NOMO-1 treated with dmso at 0.1 percent for 144 hours (cell line): ENCODE measurements at regions not wholly inside any gene's neighbourhood (a gene's known extent, or its start where the extent isn't known, plus 50 kb on each side); places are given as distances from the start of the nearest gene placed in this dataset.

Source experiments
- DNase-seq: peaks from one replicate; lab custom pipeline; 2025; ENCODE audit not compliant: unreplicated experiment; lab: John Stamatoyannopoulos, UW

DNA sequence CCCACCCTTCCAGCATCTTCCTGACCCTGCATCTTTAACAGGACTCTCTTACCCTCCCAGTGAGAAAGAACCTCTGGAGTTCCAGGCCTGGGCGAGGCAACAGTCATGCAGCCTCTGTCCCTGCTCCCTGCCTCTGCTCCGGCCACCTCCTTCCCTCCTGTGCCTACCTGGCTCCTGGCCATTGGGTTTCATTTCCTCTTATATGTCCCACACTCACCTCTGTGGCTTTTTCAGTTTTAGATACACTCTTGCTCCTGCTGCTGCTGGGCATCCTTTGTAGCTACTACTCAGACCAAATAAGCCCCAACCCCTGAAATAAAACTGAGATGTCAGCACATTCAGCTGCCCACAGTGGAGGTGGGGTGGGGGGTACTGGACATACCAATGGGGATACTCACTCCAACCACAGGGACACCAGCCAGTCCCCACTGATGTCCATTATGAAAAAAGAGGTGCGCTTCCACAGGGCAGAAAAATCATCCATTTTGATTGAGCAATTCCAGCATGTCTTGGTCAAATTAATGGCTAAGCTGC lies 99.1 kb upstream of the NRXN3 start:
- DNase-seq: no peak

- DNase-seq: no peak
Measured at GRCh38 chr14:78073028-78073427, 97.1 kb upstream of the NRXN3 start.

DNA sequence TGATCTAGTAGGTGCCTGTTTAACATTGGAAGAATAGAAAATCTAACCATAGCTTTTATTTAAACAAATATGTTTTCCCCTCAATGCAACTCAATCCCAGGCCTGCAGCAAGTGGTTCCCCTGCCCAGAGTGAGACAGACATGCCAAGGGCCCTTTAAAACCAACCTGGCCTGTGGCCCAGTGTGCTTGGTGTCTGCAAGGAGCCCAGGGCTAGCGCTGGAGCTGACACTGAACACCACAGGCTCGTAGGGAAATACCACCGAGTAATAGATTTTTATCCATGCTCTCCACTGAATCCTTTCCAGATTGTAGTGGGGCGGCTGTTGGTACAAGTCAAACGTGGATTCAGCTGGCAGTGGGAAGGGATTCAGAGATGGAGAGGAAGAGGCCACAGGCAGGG lies 95.6 kb upstream of the NRXN3 start:
- DNase-seq: no peak

GRCh38 chr14:78075033-78075432 lies 95.1 kb upstream of the NRXN3 start:
- no peak for DNase-seq

GRCh38 chr14:78075555-78076277 lies 94.5 kb upstream of the NRXN3 start:
- DNase-seq: no peak

- DNase-seq: no peak
Measured at GRCh38 chr14:78081245-78081644, 88.9 kb upstream of the NRXN3 start.

DNA sequence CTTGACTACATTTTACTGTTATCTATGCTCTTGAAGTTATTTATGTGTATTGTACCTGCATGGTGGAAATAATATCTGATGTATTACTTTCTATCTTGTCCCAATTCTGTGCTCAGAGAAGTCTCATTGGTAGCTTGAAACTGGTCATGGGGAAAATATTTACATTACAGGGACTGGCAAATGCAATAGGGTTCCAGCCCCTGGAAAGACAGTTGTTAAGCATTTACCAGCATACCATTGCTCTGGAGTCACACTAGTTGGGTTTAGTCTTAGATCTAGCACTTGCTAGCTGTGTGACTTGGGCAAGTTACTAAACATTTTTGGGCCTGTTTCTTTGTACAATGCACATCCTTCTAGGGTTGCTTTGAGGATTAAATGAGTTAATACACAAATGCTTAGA lies 86.3 kb upstream of the NRXN3 start:
- no peak for DNase-seq

DNA sequence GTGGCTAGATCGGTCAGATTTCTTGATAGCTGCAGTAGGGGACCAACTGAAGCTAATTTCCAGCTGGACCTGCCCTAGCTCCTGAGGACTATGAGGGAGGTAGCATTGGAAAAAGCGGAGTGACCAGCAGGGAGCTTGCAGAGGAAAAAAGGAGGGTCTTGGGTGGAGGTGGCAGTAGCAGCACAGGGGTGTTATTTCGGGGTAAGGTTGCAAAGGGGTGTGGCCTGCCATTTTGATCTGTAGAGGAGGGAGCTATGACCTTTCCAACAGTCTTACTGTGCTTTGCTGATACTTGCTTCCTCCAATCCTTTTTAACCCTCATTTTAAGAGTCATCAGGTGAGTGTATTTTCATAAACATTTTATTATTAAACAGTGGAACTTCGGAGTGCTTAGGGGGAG lies 83.8 kb upstream of the NRXN3 start:
- DNase-seq: no peak

GRCh38 chr14:78088916-78089315 lies 81.3 kb upstream of the NRXN3 start:
- no peak for DNase-seq

- DNase-seq: no peak
Measured at GRCh38 chr14:78090864-78091263, 79.3 kb upstream of the NRXN3 start.

GRCh38 chr14:78091361-78091760 lies 78.8 kb upstream of the NRXN3 start:
- DNase-seq: no peak

GRCh38 chr14:78092040-78092439 lies 78.1 kb upstream of the NRXN3 start:
- DNase-seq: no peak

DNA sequence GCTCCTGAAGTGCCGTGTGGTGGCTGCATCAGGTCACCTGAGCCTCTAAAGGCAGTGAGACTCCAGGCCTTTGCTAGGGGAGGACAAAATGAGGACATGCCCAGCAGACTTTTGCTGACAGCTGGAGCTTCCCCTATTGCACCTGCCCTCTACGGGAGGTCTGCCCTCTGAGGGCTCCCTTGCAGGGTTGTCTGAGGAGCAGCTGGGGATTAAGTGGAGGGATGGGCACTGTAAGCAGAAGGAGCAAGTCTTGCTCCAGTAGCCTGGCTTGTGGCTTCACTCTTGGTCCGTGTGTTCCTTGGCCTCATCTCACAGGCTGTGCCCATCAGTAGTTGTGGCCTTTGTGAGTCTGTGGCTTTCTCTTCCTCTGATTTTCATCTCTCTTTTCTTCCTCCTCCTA lies 66.9 kb upstream of the NRXN3 start:
- DNase-seq: no peak

DNA sequence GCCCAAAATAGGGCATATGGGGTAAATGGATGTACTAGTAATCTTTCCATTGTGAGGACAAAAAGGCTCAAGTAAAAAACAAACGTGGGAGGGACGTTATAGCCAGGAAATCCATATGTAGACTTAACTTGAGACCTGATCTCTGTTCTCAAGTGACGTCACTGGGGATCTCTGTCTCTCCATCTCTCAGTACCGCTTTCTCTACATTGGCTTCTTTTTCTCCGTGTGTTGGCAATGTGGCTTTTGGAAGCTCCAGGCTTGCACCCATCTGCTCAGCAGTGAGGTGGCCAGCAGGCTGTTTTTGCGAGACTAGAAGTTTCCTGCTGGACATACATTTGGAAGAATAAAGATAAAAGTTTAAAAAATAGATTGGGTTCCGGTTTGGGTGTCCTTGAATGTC lies 66.0 kb upstream of the NRXN3 start:
- DNase-seq: no peak

DNA sequence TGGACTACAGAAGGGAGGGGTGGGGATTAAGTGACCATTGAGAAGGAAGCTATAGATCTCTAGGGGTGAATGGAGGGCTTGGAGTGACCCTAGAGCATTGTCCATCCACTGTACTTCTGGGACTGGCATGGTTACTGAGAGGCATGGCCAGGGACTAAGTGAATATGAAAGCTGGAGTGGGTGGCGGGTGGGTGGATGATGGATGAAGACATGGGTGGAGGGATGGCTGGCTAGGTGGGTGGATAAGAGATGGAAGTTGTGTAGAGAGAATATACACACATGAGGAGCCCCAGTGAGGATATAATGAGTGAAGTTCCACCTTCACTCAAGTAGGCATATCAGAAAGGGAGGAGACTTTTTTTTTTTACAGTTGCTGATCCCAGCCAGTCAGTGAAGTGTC lies 65.5 kb upstream of the NRXN3 start:
- DNase-seq: no peak

DNA sequence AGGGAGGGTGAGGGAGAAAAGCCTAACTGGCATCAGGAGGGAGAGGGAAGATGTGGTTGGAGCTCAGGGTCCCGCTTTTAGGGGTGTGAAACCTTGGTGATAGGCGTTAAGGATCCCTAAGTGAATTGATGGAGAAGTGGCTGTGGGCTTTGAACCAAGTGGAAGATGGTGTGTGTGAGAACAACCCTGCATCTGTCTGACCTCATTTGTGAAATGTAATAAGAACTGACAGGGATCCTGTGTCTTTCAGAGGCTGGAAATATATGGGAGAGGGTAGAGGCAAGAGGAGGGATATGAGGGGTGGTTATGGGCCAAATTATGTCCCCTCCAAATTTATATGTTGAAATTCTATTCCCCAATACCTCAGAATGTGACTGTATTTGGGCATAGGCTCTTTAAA lies 63.8 kb upstream of the NRXN3 start:
- DNase-seq: no peak

DNA sequence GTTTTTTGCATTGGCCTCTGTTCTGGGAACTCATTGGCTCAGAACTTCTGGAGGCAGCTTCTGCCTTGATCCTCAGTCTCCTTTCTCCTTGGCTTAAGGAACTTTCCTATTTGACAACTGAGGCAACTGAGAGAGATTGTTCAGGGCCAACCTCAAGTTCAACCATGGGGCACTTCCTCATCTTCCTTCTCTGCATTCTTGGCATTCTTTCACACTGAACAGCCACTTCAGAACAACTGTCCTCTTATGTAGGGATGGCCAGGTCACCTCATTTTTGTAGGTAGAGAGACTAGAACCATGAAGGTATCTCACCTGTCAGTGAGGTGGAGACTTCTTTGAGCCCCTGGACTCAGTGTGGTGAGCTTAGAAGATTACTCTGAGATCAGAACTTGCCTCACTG lies 63.0 kb upstream of the NRXN3 start:
- DNase-seq: no peak

DNA sequence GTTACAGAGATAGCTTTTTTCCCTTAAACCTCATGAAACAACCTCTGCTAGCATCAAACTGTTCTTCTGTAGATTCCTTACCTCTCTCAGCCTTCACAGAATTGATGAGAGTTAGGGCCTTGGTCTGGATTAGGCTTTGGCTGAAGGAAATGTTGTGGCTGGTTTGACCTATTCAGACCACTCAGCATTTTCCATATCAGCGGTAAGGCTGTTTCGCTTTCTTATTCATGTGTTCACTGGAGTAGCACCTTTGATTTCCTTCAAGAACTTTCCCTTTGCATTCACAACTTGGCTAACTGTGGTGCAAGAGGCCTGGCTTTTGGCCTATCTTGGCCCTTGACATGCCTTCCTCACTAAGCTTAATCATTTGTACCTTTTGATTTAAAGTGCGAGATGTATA lies 50.7 kb upstream of the NRXN3 start:
- DNase-seq: no peak
